ENCODE measurements at regions not wholly inside any gene's neighbourhood (a gene's known extent, or its start where the extent isn't known, plus 50 kb on each side); places are given as distances from the start of the nearest gene placed in this dataset.

- Mint-ChIP-seq H3K4me1 (no peaks in the 10 kb centered on the region), H3K27ac (no peak overlapping the region), H3K9me3 (no peaks in the 10 kb centered on the region), H3K36me3 (no peaks in the 10 kb centered on the region), H3K27me3 (no peaks in the 10 kb centered on the region), H3K4me3 (no peak overlapping the region)
- POLR2A ChIA-PET, result no interaction called here
- no peak for ATAC-seq (ENCODE audit: low read depth)
- DNase-seq, result no peak
Measured at GRCh38 chr2:118498943-118499342, 348.5 kb downstream of the EN1 start.

GRCh38 chr2:118496870-118497611 is 350.4 kb downstream of the EN1 start:
- no peak for ATAC-seq (ENCODE audit: low read depth)
- Mint-ChIP-seq H3K9me3 (peaks cover under 1% of the 10 kb centered on the region), H3K4me3 (no peak overlapping the region), H3K36me3 (no peaks in the 10 kb centered on the region), H3K27ac (no peak overlapping the region), H3K27me3 (no peaks in the 10 kb centered on the region), H3K4me1 (no peaks in the 10 kb centered on the region)
- POLR2A ChIA-PET, result no interaction called here
- no peak for DNase-seq

DNA sequence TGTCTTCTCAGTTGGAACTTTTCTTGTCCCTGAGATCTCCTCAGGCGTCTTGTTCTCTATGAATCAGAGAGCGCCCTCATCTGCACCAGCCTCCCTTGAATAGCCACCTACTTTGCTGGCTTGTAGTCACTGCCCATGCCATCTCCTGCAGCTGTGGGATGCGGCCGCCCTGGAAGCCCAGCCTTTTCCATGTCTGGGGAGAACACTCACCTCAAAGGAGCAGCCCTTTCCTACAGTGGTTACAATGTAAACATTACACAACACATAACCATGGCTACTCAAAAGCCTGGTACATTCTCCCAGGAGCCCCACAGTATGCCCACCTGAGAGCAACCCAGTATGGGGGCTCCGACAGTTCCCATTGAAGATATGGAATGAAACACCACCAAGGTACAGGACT is 351.0 kb downstream of the EN1 start:
- H3K27me3 Mint-ChIP-seq, result no peaks in the 10 kb centered on the region
- no peaks in the 10 kb centered on the region for H3K36me3 Mint-ChIP-seq
- DNase-seq, result no peak
- peaks cover 3% of the 10 kb centered on the region for H3K9me3 Mint-ChIP-seq
- no peaks in the 10 kb centered on the region for H3K4me1 Mint-ChIP-seq
- POLR2A ChIA-PET, result no interaction called here
- H3K27ac Mint-ChIP-seq, result no peak overlapping the region
- H3K4me3 Mint-ChIP-seq, result no peak overlapping the region
- ATAC-seq (ENCODE audit: low read depth), result no peak

- POLR2A ChIA-PET, result no interaction called here
- Mint-ChIP-seq H3K36me3 (no peaks in the 10 kb centered on the region), H3K27me3 (no peaks in the 10 kb centered on the region), H3K27ac (no peak overlapping the region), H3K4me1 (no peaks in the 10 kb centered on the region), H3K4me3 (no peak overlapping the region), H3K9me3 (peaks cover 5% of the 10 kb centered on the region)
- ATAC-seq (ENCODE audit: low read depth) (no peak), DNase-seq (no peak)
Measured at GRCh38 chr2:118495290-118495689, 352.2 kb downstream of the EN1 start.

DNA sequence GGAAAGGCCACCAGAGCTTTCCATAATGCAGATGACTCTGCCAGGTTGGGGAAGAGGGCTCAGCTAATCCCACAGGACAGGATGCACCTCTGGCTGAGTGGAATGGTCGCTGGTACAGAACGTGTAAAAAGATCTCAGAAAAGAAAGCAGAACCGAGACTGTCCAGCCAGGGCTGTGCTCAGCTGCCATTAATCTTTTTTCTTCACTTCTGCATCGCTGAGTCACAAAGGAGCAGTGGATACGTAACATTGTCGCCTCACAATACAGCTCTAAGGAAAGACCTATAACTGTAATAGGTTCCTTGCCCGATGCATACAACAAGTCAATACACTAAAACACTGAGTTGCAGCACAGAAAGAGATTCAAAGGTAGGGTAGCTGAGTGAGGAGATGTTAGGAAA is 354.2 kb downstream of the EN1 start:
- no peak for ATAC-seq (ENCODE audit: low read depth)
- POLR2A ChIA-PET, result no interaction called here
- DNase-seq, result no peak
- Mint-ChIP-seq H3K4me3 (no peak overlapping the region), H3K9me3 (peaks cover 7% of the 10 kb centered on the region), H3K27me3 (no peaks in the 10 kb centered on the region), H3K4me1 (no peaks in the 10 kb centered on the region), H3K27ac (no peak overlapping the region), H3K36me3 (no peaks in the 10 kb centered on the region)

DNA sequence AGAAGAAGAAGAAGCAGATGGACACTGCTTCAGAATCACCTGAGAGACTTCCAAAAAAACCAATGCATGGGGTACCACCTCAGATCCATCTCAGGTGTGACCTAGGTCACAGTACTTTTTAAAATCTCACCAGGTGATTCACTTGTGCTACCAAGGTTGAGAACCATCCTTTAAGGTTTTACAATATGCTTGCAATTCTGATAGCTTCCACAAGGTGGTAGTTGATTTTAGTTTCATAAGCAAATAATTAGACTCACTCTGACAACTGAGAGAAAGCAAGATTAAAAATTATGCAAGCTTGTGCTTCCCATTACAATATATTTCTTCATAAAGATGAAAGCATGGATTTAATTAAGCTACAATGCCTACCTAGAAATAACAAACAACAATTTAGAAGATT is 355.1 kb downstream of the EN1 start:
- ATAC-seq (ENCODE audit: low read depth), result no peak
- DNase-seq, result no peak
- H3K4me1 Mint-ChIP-seq, result no peaks in the 10 kb centered on the region
- peaks cover 7% of the 10 kb centered on the region for H3K9me3 Mint-ChIP-seq
- no peak overlapping the region for H3K27ac Mint-ChIP-seq
- POLR2A ChIA-PET, result no interaction called here
- no peak overlapping the region for H3K4me3 Mint-ChIP-seq
- H3K27me3 Mint-ChIP-seq, result no peaks in the 10 kb centered on the region
- no peaks in the 10 kb centered on the region for H3K36me3 Mint-ChIP-seq

GRCh38 chr2:118490330-118490729 is 357.1 kb downstream of the EN1 start:
- no peak for DNase-seq
- H3K4me3 Mint-ChIP-seq, result no peak overlapping the region
- no peak for ATAC-seq (ENCODE audit: low read depth)
- no peak overlapping the region for H3K27ac Mint-ChIP-seq
- H3K9me3 Mint-ChIP-seq, result peaks cover 7% of the 10 kb centered on the region
- H3K4me1 Mint-ChIP-seq, result no peaks in the 10 kb centered on the region
- POLR2A ChIA-PET, result no interaction called here
- H3K36me3 Mint-ChIP-seq, result no peaks in the 10 kb centered on the region
- H3K27me3 Mint-ChIP-seq, result no peaks in the 10 kb centered on the region

GRCh38 chr2:118489712-118490299 is 357.6 kb downstream of the EN1 start:
- no peak overlapping the region for H3K4me3 Mint-ChIP-seq
- no peak overlapping the region for H3K27ac Mint-ChIP-seq
- H3K27me3 Mint-ChIP-seq, result no peaks in the 10 kb centered on the region
- POLR2A ChIA-PET, result no interaction called here
- DNase-seq, result no peak
- no peaks in the 10 kb centered on the region for H3K4me1 Mint-ChIP-seq
- no peak for ATAC-seq (ENCODE audit: low read depth)
- no peaks in the 10 kb centered on the region for H3K36me3 Mint-ChIP-seq
- peaks cover 7% of the 10 kb centered on the region for H3K9me3 Mint-ChIP-seq

DNA sequence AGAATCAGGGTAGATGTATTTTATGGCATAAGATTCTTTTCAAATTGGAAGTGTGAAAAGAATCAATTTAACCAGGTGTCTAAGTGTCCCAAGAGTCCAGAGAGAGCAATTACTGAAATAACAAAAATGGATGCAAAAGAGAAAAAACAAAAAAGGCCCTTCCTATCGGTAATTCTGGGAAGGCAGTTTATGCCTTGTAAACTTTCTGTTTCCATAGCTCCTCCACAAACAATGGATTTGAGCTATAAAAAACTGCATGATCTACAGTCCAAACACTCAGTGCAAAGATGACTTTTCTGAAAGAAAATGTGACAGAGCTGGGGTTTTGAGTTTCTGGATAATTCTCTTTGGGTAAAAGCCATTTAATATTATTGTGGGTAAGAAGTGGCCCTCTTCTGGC is 366.1 kb downstream of the EN1 start:
- H3K9me3 Mint-ChIP-seq, result no peaks in the 10 kb centered on the region
- no peaks in the 10 kb centered on the region for H3K4me1 Mint-ChIP-seq
- no peak overlapping the region for H3K4me3 Mint-ChIP-seq
- no peak overlapping the region for H3K27ac Mint-ChIP-seq
- no peaks in the 10 kb centered on the region for H3K27me3 Mint-ChIP-seq
- POLR2A ChIA-PET, result no interaction called here
- no peak for DNase-seq
- ATAC-seq (ENCODE audit: low read depth), result no peak
- H3K36me3 Mint-ChIP-seq, result no peaks in the 10 kb centered on the region

- POLR2A ChIA-PET, result no interaction called here
- no peak overlapping the region for H3K4me3 Mint-ChIP-seq
Measured at GRCh38 chr2:118479020-118479419, 368.4 kb downstream of the EN1 start.

DNA sequence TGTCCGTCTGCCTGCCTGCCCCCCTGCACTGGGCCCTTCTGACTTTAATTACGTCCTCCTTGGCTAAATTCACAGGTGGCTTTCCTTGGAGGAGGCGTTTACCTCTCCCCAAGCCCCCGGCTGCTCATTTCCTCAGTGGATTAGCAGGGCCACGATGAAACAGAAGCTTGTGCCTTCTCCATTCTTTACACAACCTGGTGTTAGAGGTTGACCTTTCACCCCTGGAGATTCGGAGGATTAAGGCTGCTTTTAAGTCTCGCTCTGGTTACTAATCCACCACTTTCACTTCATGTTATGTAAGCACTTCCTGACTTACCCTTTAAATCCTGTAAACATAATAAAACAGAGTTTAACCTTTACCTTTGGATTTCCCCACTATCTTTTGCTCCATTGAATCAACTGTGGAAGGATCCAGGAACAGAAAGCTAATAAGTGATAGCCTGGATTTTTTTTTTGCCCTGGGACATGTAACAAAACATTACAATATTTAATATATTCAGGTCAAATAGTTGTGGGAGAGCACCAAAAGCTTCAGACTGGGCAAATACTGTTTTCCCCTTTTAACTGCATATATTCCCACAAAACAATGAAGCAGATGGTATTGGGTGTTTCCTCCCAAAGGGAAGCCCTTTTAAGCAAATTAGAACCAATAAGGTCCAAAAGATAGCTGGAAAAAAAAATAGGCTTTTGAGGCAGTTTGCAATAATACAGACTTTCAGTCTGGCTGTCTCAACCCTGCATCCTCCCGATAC is 370.2 kb downstream of the EN1 start:
- Mint-ChIP-seq H3K27me3 (peaks cover 4% of the 10 kb centered on the region), H3K27ac (no peak overlapping the region), H3K4me1 (no peaks in the 10 kb centered on the region), H3K36me3 (no peaks in the 10 kb centered on the region), H3K4me3 (no peak overlapping the region), H3K9me3 (no peaks in the 10 kb centered on the region)
- DNase-seq (no peak), ATAC-seq (ENCODE audit: low read depth) (no peak)
- POLR2A ChIA-PET, result no interaction called here

More at GRCh38 chr2:118479020-118479419, 368.4 kb downstream of the EN1 start:
- ATAC-seq (ENCODE audit: low read depth) (no peak), DNase-seq (no peak)
- Mint-ChIP-seq H3K4me1 (no peaks in the 10 kb centered on the region), H3K27ac (no peak overlapping the region), H3K36me3 (no peaks in the 10 kb centered on the region), H3K9me3 (no peaks in the 10 kb centered on the region), H3K27me3 (peaks cover 4% of the 10 kb centered on the region)

GRCh38 chr2:118475622-118476205 is 371.7 kb downstream of the EN1 start:
- no peak overlapping the region for H3K4me3 Mint-ChIP-seq
- peaks cover 4% of the 10 kb centered on the region for H3K27me3 Mint-ChIP-seq
- DNase-seq (no peak), ATAC-seq (ENCODE audit: low read depth) (no peak)
- H3K4me1 Mint-ChIP-seq, result no peaks in the 10 kb centered on the region
- POLR2A ChIA-PET, result no interaction called here
- H3K27ac Mint-ChIP-seq, result no peak overlapping the region
- H3K9me3 Mint-ChIP-seq, result no peaks in the 10 kb centered on the region
- no peaks in the 10 kb centered on the region for H3K36me3 Mint-ChIP-seq

- Mint-ChIP-seq H3K36me3 (no peaks in the 10 kb centered on the region), H3K9me3 (no peaks in the 10 kb centered on the region), H3K4me3 (no peak overlapping the region), H3K4me1 (no peaks in the 10 kb centered on the region), H3K27ac (no peak overlapping the region), H3K27me3 (peaks cover 4% of the 10 kb centered on the region)
- POLR2A ChIA-PET, result no interaction called here
- ATAC-seq (ENCODE audit: low read depth), result no peak
- DNase-seq, result no peak
Measured at GRCh38 chr2:118474541-118474920, 372.9 kb downstream of the EN1 start.

All from activated naive CD8-positive, alpha-beta T cell treated with anti-CD3 and anti-CD28 coated beads, Interleukin-2, amount 10 ng/mL, durations not matched to agents 7 days and 5 days (primary cell).